ENCODE measurements at regions not wholly inside any gene's neighbourhood (a gene's known extent, or its start where the extent isn't known, plus 50 kb on each side); places are given as distances from the start of the nearest gene placed in this dataset.

GRCh38 chr5:105565531-105565930, 2002.9 kb upstream of the NUDT12 start:
- DNase-seq: no peak

- no peak for DNase-seq
Observed at GRCh38 chr5:105563842-105564241, 2001.3 kb upstream of the NUDT12 start.

- DNase-seq: no peak
Observed at GRCh38 chr5:105554568-105555169, 1992.1 kb upstream of the NUDT12 start.

- DNase-seq: no peak
Observed at GRCh38 chr5:105544300-105544699, 1981.7 kb upstream of the NUDT12 start.

- DNase-seq: no peak
Observed at GRCh38 chr5:105536675-105537074, 1974.1 kb upstream of the NUDT12 start.

- DNase-seq: no peak
Observed at GRCh38 chr5:105530716-105531261, 1968.2 kb upstream of the NUDT12 start.

- DNase-seq: no peak
Observed at GRCh38 chr5:105529851-105530250, 1967.3 kb upstream of the NUDT12 start.

- DNase-seq: no peak
Observed at GRCh38 chr5:105508519-105508918, 1945.9 kb upstream of the NUDT12 start.

- no peak for DNase-seq
Observed at GRCh38 chr5:105506692-105507277, 1944.2 kb upstream of the NUDT12 start.

- DNase-seq: no peak
Observed at GRCh38 chr5:105503950-105504349, 1941.4 kb upstream of the NUDT12 start.

- no peak for DNase-seq
Observed at GRCh38 chr5:105501315-105501714, 1938.7 kb upstream of the NUDT12 start.

- DNase-seq: no peak
Observed at GRCh38 chr5:105475401-105475800, 1912.8 kb upstream of the NUDT12 start.

GRCh38 chr5:105462377-105462776, 1899.8 kb upstream of the NUDT12 start:
- DNase-seq: no peak

GRCh38 chr5:105460721-105461120, 1898.1 kb upstream of the NUDT12 start:
- no peak for DNase-seq

GRCh38 chr5:105453216-105453807, 1890.7 kb upstream of the NUDT12 start:
- DNase-seq: no peak

- no peak for DNase-seq
Observed at GRCh38 chr5:105448271-105448670, 1885.7 kb upstream of the NUDT12 start.

GRCh38 chr5:105430516-105430915, 1867.9 kb upstream of the NUDT12 start:
- DNase-seq: no peak

- no peak for DNase-seq
Observed at GRCh38 chr5:105428451-105429380, 1866.1 kb upstream of the NUDT12 start.

- no peak for DNase-seq
Observed at GRCh38 chr5:105414067-105414466, 1851.5 kb upstream of the NUDT12 start.

GRCh38 chr5:105413406-105413990, 1850.9 kb upstream of the NUDT12 start:
- DNase-seq: no peak

GRCh38 chr5:105409695-105410094, 1847.1 kb upstream of the NUDT12 start:
- DNase-seq: no peak

GRCh38 chr5:105407200-105407599, 1844.6 kb upstream of the NUDT12 start:
- DNase-seq: no peak
